ENCODE measurements at regions not wholly inside any gene's neighbourhood (a gene's known extent, or its start where the extent isn't known, plus 50 kb on each side); places are given as distances from the start of the nearest gene placed in this dataset.

- no peaks in the 10 kb centered on the region for H3K4me1 ChIP-seq (ENCODE audit: control insufficient read depth in 1 of 2, insufficient read depth in 1 of 2, low read depth in 1 of 2, low read length in 1 of 2)
- H3K36me3 ChIP-seq: no peaks in the 10 kb centered on the region
- TF ChIP-seq CTCF (IDR thresholded peaks at IDR 0.05): no peak
- H3K27ac ChIP-seq: no peak overlapping the region
- H3K4me3 ChIP-seq (ENCODE audit: low read depth in 1 of 2, low read length in 1 of 2): no peak overlapping the region
- no peaks in the 10 kb centered on the region for H3K9me3 ChIP-seq
- H3K27me3 ChIP-seq: no peaks in the 10 kb centered on the region
These were observed 427.4 kb upstream of the JAG1 start for GRCh38 chr20:11101243-11101642.

GRCh38 chr20:11101696-11102095 lies 427.9 kb upstream of the JAG1 start:
- H3K36me3 ChIP-seq: no peaks in the 10 kb centered on the region
- no peaks in the 10 kb centered on the region for H3K4me1 ChIP-seq (ENCODE audit: control insufficient read depth in 1 of 2, insufficient read depth in 1 of 2, low read depth in 1 of 2, low read length in 1 of 2)
- H3K27ac ChIP-seq: no peak overlapping the region
- H3K27me3 ChIP-seq: no peaks in the 10 kb centered on the region
- no peak overlapping the region for H3K4me3 ChIP-seq (ENCODE audit: low read depth in 1 of 2, low read length in 1 of 2)
- no peaks in the 10 kb centered on the region for H3K9me3 ChIP-seq
- no peak for TF ChIP-seq CTCF (IDR thresholded peaks at IDR 0.05)

GRCh38 chr20:11103866-11104265 lies 430.1 kb upstream of the JAG1 start:
- H3K4me3 ChIP-seq (ENCODE audit: low read depth in 1 of 2, low read length in 1 of 2): no peak overlapping the region
- H3K36me3 ChIP-seq: no peaks in the 10 kb centered on the region
- no peaks in the 10 kb centered on the region for H3K4me1 ChIP-seq (ENCODE audit: control insufficient read depth in 1 of 2, insufficient read depth in 1 of 2, low read depth in 1 of 2, low read length in 1 of 2)
- TF ChIP-seq CTCF (IDR thresholded peaks at IDR 0.05): no peak
- H3K27me3 ChIP-seq: no peaks in the 10 kb centered on the region
- H3K27ac ChIP-seq: no peak overlapping the region
- H3K9me3 ChIP-seq: no peaks in the 10 kb centered on the region

DNA sequence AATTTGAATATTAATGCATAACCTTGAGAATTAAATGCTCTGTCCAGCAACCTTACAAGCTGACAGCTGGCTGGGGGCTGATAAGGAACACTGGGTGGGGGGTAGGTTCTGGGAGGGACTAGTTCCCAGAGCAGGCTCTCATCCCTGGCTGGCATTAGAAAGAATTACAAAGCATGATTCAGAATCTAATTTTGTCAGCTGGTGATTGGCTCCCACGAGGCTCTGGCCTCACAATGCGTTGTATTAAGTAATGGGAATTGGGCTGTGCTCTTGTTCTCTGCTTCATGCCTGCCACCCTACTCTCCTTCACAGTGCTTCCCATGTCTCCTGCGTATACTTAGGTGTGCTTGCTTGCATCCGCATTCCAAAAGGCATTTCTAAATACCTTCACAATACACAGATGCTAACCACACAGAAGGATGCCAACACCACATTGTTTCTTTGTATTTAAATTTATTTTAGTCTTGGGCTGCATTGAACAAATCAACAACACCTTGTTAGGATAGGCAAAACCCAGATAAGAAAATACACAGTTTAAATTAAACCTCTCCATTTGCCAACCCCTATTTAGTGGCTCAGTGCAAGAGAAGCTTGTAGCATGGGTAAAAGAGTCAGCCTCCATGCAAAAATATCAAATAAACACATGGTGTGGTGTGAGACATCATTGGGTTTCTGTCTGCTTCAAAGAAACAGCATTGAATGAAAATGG lies 434.5 kb upstream of the JAG1 start:
- Histone ChIP-seq H3K4me3 (ENCODE audit: low read depth in 1 of 2, low read length in 1 of 2) (no peak overlapping the region), H3K27ac (no peak overlapping the region), H3K36me3 (no peaks in the 10 kb centered on the region), H3K9me3 (no peaks in the 10 kb centered on the region), H3K27me3 (no peaks in the 10 kb centered on the region), H3K4me1 (ENCODE audit: control insufficient read depth in 1 of 2, insufficient read depth in 1 of 2, low read depth in 1 of 2, low read length in 1 of 2) (no peaks in the 10 kb centered on the region)
- no peak for TF ChIP-seq CTCF (IDR thresholded peaks at IDR 0.05)

DNA sequence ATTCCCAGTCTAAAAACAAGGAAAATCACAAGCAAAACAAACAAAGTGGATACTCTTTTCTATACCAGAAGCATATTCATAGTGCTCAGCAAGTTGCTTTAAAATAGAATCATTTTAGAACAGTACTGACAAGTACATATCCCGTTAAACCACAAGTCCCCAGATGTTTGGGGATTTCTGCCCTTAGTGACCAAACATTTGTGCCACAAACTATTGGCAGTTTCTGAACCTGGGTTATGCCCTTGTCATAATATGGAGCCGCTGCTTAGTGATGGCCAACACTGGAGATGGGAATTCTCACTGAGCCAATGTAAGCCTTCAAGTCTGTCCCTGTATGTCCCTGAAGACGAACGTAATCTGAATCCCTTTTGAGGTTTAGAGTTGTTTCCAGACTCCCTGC lies 436.7 kb upstream of the JAG1 start:
- no peaks in the 10 kb centered on the region for H3K9me3 ChIP-seq
- H3K4me1 ChIP-seq (ENCODE audit: control insufficient read depth in 1 of 2, insufficient read depth in 1 of 2, low read depth in 1 of 2, low read length in 1 of 2): no peaks in the 10 kb centered on the region
- H3K27ac ChIP-seq: no peak overlapping the region
- TF ChIP-seq CTCF (IDR thresholded peaks at IDR 0.05): no peak
- H3K36me3 ChIP-seq: no peaks in the 10 kb centered on the region
- H3K4me3 ChIP-seq (ENCODE audit: low read depth in 1 of 2, low read length in 1 of 2): no peak overlapping the region
- no peaks in the 10 kb centered on the region for H3K27me3 ChIP-seq
